ENCODE measurements at regions not wholly inside any gene's neighbourhood (a gene's known extent, or its start where the extent isn't known, plus 50 kb on each side); places are given as distances from the start of the nearest gene placed in this dataset.

DNA sequence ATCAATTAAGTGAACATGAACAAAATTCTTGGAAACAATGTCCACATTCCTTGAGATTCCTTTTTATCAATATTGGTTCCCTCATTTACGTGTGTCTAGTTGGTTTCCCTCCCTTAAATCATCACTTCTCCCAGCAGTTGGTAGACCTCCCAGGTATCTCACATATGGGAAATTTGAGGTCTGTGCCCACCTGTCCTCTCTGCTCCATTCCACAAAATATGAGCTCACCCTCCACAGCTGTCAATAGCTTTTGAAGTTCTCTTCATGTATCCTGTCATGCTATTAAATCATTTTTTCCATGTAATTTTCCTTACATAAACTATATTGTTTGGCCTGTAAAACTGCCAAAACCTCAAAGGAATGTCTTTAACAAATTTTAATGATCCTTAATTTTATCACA, 992.2 kb upstream of the ACVR2A start:
- TF ChIP-seq CTCF (IDR thresholded peaks at IDR 0.05; ENCODE audit: unreplicated experiment) = no peak
- Mint-ChIP-seq H3K36me3 (ENCODE audit: insufficient read depth) (no peaks in the 10 kb centered on the region), H3K27ac (no peak overlapping the region), H3K4me3 (ENCODE audit: low read depth) (no peak overlapping the region), H3K27me3 (peaks cover 3% of the 10 kb centered on the region), H3K4me1 (ENCODE audit: low read depth) (no peaks in the 10 kb centered on the region), H3K9me3 (ENCODE audit: low read depth) (no peaks in the 10 kb centered on the region)
- no peak for DNase-seq (ENCODE audit: low spot score, unreplicated experiment)

GRCh38 chr2:146850746-146851145, 994.1 kb upstream of the ACVR2A start:
- Mint-ChIP-seq H3K4me1 (ENCODE audit: low read depth) (no peaks in the 10 kb centered on the region), H3K4me3 (ENCODE audit: low read depth) (no peak overlapping the region), H3K36me3 (ENCODE audit: insufficient read depth) (no peaks in the 10 kb centered on the region), H3K27me3 (peaks cover 3% of the 10 kb centered on the region), H3K9me3 (ENCODE audit: low read depth) (no peaks in the 10 kb centered on the region), H3K27ac (no peak overlapping the region)
- DNase-seq (ENCODE audit: low spot score, unreplicated experiment) = no peak
- TF ChIP-seq CTCF (IDR thresholded peaks at IDR 0.05; ENCODE audit: unreplicated experiment) = no peak

DNA sequence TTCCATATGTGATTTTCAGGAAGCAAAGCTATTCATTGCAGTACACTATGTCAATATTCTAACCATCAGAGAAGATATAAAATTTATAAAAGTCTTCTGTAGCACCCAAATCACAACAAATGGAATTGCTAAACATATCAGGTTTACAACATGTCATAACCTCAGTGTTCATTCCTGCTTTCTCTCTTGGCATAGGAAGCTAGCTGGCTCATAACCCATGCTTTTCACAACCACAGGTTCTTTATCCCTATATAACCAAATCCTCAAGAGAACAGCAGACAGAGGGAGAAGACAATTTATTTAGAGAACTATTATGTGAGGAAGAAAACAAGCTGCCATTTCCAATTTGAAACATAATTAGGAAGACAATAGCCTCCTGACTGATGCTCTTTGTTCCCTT, 997.0 kb upstream of the ACVR2A start:
- H3K36me3 Mint-ChIP-seq (ENCODE audit: insufficient read depth) = no peaks in the 10 kb centered on the region
- no peak for DNase-seq (ENCODE audit: low spot score, unreplicated experiment)
- no peak for TF ChIP-seq CTCF (IDR thresholded peaks at IDR 0.05; ENCODE audit: unreplicated experiment)
- no peaks in the 10 kb centered on the region for H3K4me1 Mint-ChIP-seq (ENCODE audit: low read depth)
- no peak overlapping the region for H3K27ac Mint-ChIP-seq
- H3K27me3 Mint-ChIP-seq = no peaks in the 10 kb centered on the region
- no peak overlapping the region for H3K4me3 Mint-ChIP-seq (ENCODE audit: low read depth)
- H3K9me3 Mint-ChIP-seq (ENCODE audit: low read depth) = no peaks in the 10 kb centered on the region

DNA sequence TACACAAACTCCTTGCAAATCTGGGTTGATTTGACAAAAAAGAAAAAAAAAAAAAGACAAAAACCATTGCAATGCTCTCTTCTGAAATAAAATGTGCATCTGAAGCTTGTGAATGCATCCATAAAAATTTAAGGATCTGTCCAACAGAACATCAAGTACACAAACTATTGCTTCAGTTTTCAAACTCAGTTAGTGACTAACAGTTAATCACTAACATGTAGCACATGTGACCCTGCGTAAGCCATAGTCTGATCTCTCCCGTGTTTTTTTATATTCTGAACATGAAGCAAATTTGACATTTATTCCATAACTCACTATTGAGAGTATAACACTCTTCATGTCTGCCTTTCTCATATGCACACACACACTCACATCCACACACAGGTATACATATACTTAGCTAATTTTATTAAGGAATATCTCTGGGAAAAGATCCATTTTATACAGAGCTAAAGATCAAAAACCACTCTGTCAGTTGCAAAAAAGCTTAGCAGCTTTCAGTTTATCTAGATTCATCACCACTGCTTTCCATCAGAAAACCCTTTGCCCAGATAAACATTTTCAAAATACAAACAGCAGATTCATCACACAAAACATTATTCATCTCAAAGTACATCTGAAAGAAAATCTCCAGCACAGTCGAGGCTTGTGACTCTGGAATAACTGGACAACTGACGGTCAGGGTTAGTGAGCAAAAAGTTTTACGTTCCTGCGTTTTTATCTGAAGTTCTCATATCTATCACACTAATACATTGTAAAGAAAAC, 1000.4 kb upstream of the ACVR2A start:
- Mint-ChIP-seq H3K27me3 (no peaks in the 10 kb centered on the region), H3K27ac (no peak overlapping the region), H3K36me3 (ENCODE audit: insufficient read depth) (no peaks in the 10 kb centered on the region), H3K4me1 (ENCODE audit: low read depth) (no peaks in the 10 kb centered on the region), H3K9me3 (ENCODE audit: low read depth) (no peaks in the 10 kb centered on the region), H3K4me3 (ENCODE audit: low read depth) (no peak overlapping the region)
- no peak for TF ChIP-seq CTCF (IDR thresholded peaks at IDR 0.05; ENCODE audit: unreplicated experiment)
- no peak for DNase-seq (ENCODE audit: low spot score, unreplicated experiment)

GRCh38 chr2:146837857-146838256, 1007.0 kb upstream of the ACVR2A start:
- Mint-ChIP-seq H3K36me3 (ENCODE audit: insufficient read depth) (no peaks in the 10 kb centered on the region), H3K9me3 (ENCODE audit: low read depth) (no peaks in the 10 kb centered on the region), H3K4me3 (ENCODE audit: low read depth) (no peak overlapping the region), H3K27me3 (no peaks in the 10 kb centered on the region), H3K27ac (no peak overlapping the region), H3K4me1 (ENCODE audit: low read depth) (no peaks in the 10 kb centered on the region)
- no peak for DNase-seq (ENCODE audit: low spot score, unreplicated experiment)
- TF ChIP-seq CTCF (IDR thresholded peaks at IDR 0.05; ENCODE audit: unreplicated experiment) = no peak

Measured in progenitor cell of endocrine pancreas (in vitro differentiated cells).